HEK293 (cell line): ENCODE measurements at regions not wholly inside any gene's neighbourhood (a gene's known extent, or its start where the extent isn't known, plus 50 kb on each side); places are given as distances from the start of the nearest gene placed in this dataset.

Source experiments
- REPIN1 ChIP-seq: fragments of 450-650 bp; formaldehyde crosslinking; IDR thresholded peaks from 2 replicates; pipeline ENCODE4 v1.5.1; 2017; ENCODE audit warnings: missing biosample characterization, missing genetic modification characterization, low read depth
- ZBTB8A ChIP-seq: fragments of 450-650 bp; formaldehyde crosslinking; IDR thresholded peaks from 2 replicates; pipeline ENCODE4 v1.5.1; 2016; ENCODE audit warnings: missing biosample characterization, missing genetic modification characterization
- ZNF133 ChIP-seq: fragments of 450-650 bp; formaldehyde crosslinking; IDR thresholded peaks from 2 replicates; pipeline ENCODE4 v1.5.1; 2016; ENCODE audit warnings: missing biosample characterization, missing genetic modification characterization
- ZNF24 ChIP-seq: fragments of 450-650 bp; formaldehyde crosslinking; IDR thresholded peaks from 2 replicates; pipeline ENCODE4 v1.5.1; 2016; ENCODE audit warnings: missing biosample characterization, missing genetic modification characterization
- ZNF324 ChIP-seq: fragments of 450-650 bp; formaldehyde crosslinking; IDR thresholded peaks from 2 replicates; pipeline ENCODE4 v1.5.1; 2016; ENCODE audit warnings: missing biosample characterization, missing genetic modification characterization
- ZNF391 ChIP-seq: fragments of 450-650 bp; formaldehyde crosslinking; IDR thresholded peaks from 2 replicates; pipeline ENCODE4 v1.5.1; 2016; ENCODE audit warnings: low read depth, missing biosample characterization, missing genetic modification characterization, borderline replicate concordance
- ZNF549 ChIP-seq: fragments of 450-650 bp; IDR thresholded peaks from 2 replicates; pipeline ENCODE4 v1.5.1; 2018; ENCODE audit warnings: missing biosample characterization, missing genetic modification characterization, mild to moderate bottlenecking, inconsistent platforms, moderate library complexity
- ZNF777 ChIP-seq: fragments of 450-650 bp; formaldehyde crosslinking; IDR thresholded peaks from 2 replicates; pipeline ENCODE4 v1.5.1; 2017; ENCODE audit warnings: missing biosample characterization, missing genetic modification characterization, borderline replicate concordance
- TF ChIP-seq, protein P1 (sequence below): fragments of 450-650 bp; formaldehyde crosslinking; IDR thresholded peaks from 2 replicates; pipeline ENCODE4 v1.5.1; 2016; ENCODE audit warnings: missing biosample characterization, missing genetic modification characterization
- TF ChIP-seq, protein P2 (sequence below): fragments of 450-650 bp; formaldehyde crosslinking; IDR thresholded peaks from 2 replicates; pipeline ENCODE4 v1.5.1; 2016; ENCODE audit warnings: missing biosample characterization, missing genetic modification characterization

DNA sequence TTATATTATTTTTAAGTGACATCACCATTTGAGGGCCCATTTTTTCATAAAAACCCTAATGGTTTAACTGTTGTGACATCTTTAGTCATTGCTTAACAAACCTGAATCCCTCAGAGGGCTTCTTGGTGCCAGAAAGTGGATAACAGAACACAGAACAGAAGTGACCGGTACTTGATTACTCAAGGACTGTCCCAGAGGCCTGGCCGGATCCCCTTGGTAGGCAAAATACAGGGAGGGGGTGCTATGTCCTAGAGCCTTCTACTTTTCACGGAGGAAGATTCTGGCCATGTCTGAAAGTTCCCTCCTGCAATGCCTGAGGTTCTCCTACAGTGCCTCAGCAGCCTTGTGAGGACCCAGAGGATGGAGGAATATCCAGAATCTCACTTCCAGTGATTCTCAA lies 94.3 kb upstream of the DCLK2 start:
- TF ChIP-seq, protein P1, sequence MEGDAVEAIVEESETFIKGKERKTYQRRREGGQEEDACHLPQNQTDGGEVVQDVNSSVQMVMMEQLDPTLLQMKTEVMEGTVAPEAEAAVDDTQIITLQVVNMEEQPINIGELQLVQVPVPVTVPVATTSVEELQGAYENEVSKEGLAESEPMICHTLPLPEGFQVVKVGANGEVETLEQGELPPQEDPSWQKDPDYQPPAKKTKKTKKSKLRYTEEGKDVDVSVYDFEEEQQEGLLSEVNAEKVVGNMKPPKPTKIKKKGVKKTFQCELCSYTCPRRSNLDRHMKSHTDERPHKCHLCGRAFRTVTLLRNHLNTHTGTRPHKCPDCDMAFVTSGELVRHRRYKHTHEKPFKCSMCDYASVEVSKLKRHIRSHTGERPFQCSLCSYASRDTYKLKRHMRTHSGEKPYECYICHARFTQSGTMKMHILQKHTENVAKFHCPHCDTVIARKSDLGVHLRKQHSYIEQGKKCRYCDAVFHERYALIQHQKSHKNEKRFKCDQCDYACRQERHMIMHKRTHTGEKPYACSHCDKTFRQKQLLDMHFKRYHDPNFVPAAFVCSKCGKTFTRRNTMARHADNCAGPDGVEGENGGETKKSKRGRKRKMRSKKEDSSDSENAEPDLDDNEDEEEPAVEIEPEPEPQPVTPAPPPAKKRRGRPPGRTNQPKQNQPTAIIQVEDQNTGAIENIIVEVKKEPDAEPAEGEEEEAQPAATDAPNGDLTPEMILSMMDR (tag by site-specific recombination), result no peak
- TF ChIP-seq ZNF391 (tag by site-specific recombination) (no peak), ZNF24 (tag by site-specific recombination) (no peak), ZNF324 (tag by site-specific recombination) (no peak), ZNF549 (tag by site-specific recombination) (no peak), ZNF133 (tag by site-specific recombination) (no peak), ZBTB8A (no peak), ZNF777 (tag by site-specific recombination) (no peak), REPIN1 (tag by site-specific recombination) (no peak)
- TF ChIP-seq, protein P2, sequence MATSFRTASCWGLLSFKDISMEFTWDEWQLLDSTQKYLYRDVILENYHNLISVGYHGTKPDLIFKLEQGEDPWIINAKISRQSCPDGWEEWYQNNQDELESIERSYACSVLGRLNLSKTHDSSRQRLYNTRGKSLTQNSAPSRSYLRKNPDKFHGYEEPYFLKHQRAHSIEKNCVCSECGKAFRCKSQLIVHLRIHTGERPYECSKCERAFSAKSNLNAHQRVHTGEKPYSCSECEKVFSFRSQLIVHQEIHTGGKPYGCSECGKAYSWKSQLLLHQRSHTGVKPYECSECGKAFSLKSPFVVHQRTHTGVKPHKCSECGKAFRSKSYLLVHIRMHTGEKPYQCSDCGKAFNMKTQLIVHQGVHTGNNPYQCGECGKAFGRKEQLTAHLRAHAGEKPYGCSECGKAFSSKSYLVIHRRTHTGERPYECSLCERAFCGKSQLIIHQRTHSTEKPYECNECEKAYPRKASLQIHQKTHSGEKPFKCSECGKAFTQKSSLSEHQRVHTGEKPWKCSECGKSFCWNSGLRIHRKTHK (tag by site-specific recombination), result no peak
